ENCODE measurements at regions not wholly inside any gene's neighbourhood (a gene's known extent, or its start where the extent isn't known, plus 50 kb on each side); places are given as distances from the start of the nearest gene placed in this dataset.

DNA sequence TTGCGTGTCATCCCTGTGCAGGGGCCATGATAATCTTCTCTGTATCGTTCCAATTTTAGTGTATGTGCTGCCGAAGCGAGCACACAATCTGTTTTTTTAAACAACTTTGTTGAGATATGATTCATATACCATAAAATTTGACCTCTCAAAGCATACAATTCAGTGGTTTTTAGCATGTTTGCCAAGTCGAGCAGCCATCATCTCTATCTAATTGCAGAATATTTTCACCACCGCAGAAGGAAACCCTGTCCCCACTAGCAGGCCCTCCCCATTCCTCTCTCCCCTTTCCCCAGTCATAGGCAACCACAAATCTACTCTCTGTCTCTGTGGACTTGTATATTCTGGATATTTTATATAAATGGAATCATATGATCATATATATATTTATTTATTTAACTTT, 78.7 kb upstream of the TINAGL1 start:
- TF ChIP-seq, protein P1, sequence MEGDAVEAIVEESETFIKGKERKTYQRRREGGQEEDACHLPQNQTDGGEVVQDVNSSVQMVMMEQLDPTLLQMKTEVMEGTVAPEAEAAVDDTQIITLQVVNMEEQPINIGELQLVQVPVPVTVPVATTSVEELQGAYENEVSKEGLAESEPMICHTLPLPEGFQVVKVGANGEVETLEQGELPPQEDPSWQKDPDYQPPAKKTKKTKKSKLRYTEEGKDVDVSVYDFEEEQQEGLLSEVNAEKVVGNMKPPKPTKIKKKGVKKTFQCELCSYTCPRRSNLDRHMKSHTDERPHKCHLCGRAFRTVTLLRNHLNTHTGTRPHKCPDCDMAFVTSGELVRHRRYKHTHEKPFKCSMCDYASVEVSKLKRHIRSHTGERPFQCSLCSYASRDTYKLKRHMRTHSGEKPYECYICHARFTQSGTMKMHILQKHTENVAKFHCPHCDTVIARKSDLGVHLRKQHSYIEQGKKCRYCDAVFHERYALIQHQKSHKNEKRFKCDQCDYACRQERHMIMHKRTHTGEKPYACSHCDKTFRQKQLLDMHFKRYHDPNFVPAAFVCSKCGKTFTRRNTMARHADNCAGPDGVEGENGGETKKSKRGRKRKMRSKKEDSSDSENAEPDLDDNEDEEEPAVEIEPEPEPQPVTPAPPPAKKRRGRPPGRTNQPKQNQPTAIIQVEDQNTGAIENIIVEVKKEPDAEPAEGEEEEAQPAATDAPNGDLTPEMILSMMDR (IDR thresholded peaks at IDR 0.05) = no peak
- TF ChIP-seq POLR2A (IDR thresholded peaks at IDR 0.05) = no peak
- TF ChIP-seq POLR2AphosphoS5 (IDR thresholded peaks at IDR 0.05; ENCODE audit: insufficient read depth in 1 of 2, low read depth in 1 of 2) = no peak

Measured in vagina (tissue), 2 donors.